ENCODE measurements at regions not wholly inside any gene's neighbourhood (a gene's known extent, or its start where the extent isn't known, plus 50 kb on each side); places are given as distances from the start of the nearest gene placed in this dataset.
"Not testable (repeated sequence)": the region's sequence is repeated elsewhere in the genome, so short reads cannot be mapped to it uniquely, and the experiment has no call there.

- no peak for DNase-seq
Observed at GRCh38 chr2:236417150-236417549, 152.5 kb upstream of the ACKR3 start.

GRCh38 chr2:236430584-236430983, 139.0 kb upstream of the ACKR3 start:
- no peak for DNase-seq

- DNase-seq = no peak
Observed at GRCh38 chr2:236434593-236434992, 135.0 kb upstream of the ACKR3 start.

- DNase-seq = no peak
Observed at GRCh38 chr2:236440110-236440881, 129.3 kb upstream of the ACKR3 start.

- no peak for DNase-seq
Observed at GRCh38 chr2:236444187-236444586, 125.4 kb upstream of the ACKR3 start.

GRCh38 chr2:236445678-236446077, 123.9 kb upstream of the ACKR3 start:
- no peak for DNase-seq

- DNase-seq = no peak
Observed at GRCh38 chr2:236446521-236446920, 123.1 kb upstream of the ACKR3 start.

GRCh38 chr2:236449167-236449761, 120.4 kb upstream of the ACKR3 start:
- no peak for DNase-seq

- DNase-seq = no peak
Observed at GRCh38 chr2:236452238-236452637, 117.4 kb upstream of the ACKR3 start.

- DNase-seq = no peak
Observed at GRCh38 chr2:236454076-236454475, 115.5 kb upstream of the ACKR3 start.

GRCh38 chr2:236459393-236459792, 110.2 kb upstream of the ACKR3 start:
- DNase-seq = no peak

GRCh38 chr2:236464140-236464539, 105.5 kb upstream of the ACKR3 start:
- DNase-seq = no peak

- no peak for DNase-seq
Observed at GRCh38 chr2:236472720-236473495, 96.7 kb upstream of the ACKR3 start.

- no peak for DNase-seq
Observed at GRCh38 chr2:236473691-236474090, 95.9 kb upstream of the ACKR3 start.

- DNase-seq = no peak
Observed at GRCh38 chr2:236479814-236480213, 89.8 kb upstream of the ACKR3 start.

GRCh38 chr2:236483102-236483501, 86.5 kb upstream of the ACKR3 start:
- DNase-seq = no peak

- DNase-seq = no peak
Observed at GRCh38 chr2:236485519-236485918, 84.1 kb upstream of the ACKR3 start.

GRCh38 chr2:236489083-236489482, 80.5 kb upstream of the ACKR3 start:
- DNase-seq = not testable (repeated sequence)

GRCh38 chr2:236489895-236490404, 79.7 kb upstream of the ACKR3 start:
- no peak for DNase-seq

- no peak for DNase-seq
Observed at GRCh38 chr2:236496340-236496739, 73.3 kb upstream of the ACKR3 start.

GRCh38 chr2:236498369-236498768, 71.3 kb upstream of the ACKR3 start:
- DNase-seq = no peak

GRCh38 chr2:236499691-236500578, 69.7 kb upstream of the ACKR3 start:
- DNase-seq = no peak

GRCh38 chr2:236501026-236501425, 68.6 kb upstream of the ACKR3 start:
- DNase-seq = no peak
